ENCODE measurements at regions not wholly inside any gene's neighbourhood (a gene's known extent, or its start where the extent isn't known, plus 50 kb on each side); places are given as distances from the start of the nearest gene placed in this dataset.

- H3K27ac ChIP-seq = no peak overlapping the region
- no peak for DNase-seq (ENCODE audit: low spot score)
- TF ChIP-seq, protein P1, sequence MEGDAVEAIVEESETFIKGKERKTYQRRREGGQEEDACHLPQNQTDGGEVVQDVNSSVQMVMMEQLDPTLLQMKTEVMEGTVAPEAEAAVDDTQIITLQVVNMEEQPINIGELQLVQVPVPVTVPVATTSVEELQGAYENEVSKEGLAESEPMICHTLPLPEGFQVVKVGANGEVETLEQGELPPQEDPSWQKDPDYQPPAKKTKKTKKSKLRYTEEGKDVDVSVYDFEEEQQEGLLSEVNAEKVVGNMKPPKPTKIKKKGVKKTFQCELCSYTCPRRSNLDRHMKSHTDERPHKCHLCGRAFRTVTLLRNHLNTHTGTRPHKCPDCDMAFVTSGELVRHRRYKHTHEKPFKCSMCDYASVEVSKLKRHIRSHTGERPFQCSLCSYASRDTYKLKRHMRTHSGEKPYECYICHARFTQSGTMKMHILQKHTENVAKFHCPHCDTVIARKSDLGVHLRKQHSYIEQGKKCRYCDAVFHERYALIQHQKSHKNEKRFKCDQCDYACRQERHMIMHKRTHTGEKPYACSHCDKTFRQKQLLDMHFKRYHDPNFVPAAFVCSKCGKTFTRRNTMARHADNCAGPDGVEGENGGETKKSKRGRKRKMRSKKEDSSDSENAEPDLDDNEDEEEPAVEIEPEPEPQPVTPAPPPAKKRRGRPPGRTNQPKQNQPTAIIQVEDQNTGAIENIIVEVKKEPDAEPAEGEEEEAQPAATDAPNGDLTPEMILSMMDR (IDR thresholded peaks at IDR 0.05) = no peak
These were observed 188.8 kb upstream of the LINC00305 start for GRCh38 chr18:64337673-64338072.

DNA sequence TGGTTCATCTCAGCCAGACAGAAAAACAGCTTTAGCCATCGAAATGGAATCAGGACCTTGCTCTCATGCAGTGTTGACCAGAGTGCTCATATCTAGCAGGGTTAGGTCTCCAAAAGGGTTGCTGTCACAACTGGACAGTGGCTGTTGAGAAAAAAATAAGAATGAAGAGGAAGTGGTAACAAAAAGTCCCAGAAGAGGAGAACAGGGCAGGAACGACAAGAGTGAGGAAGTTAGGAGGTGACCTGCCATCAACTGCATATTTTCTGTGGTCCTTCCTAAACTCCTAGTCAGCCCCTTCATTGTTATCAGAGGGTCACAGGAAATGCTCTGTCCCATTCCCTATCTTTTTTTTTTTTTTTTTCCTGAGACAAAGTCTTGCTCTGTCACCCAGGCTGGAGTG is 188.1 kb upstream of the LINC00305 start:
- DNase-seq (ENCODE audit: low spot score) = no peak
- TF ChIP-seq, protein P1 (IDR thresholded peaks at IDR 0.05) = no peak
- no peak overlapping the region for H3K27ac ChIP-seq
- H3K4me3 ChIP-seq = no peak overlapping the region

More at GRCh38 chr18:64337673-64338072, 188.8 kb upstream of the LINC00305 start:
- no peak overlapping the region for H3K4me3 ChIP-seq

- no peak for DNase-seq (ENCODE audit: low spot score)
- no peak overlapping the region for H3K4me3 ChIP-seq
- TF ChIP-seq, protein P1 (IDR thresholded peaks at IDR 0.05) = no peak
- H3K27ac ChIP-seq = no peak overlapping the region
These were observed 185.9 kb upstream of the LINC00305 start for GRCh38 chr18:64334748-64335147.

- no peak for DNase-seq (ENCODE audit: low spot score)
- TF ChIP-seq, protein P1 (IDR thresholded peaks at IDR 0.05) = no peak
- Histone ChIP-seq H3K27ac (no peak overlapping the region), H3K4me3 (no peak overlapping the region)
These were observed 184.7 kb upstream of the LINC00305 start for GRCh38 chr18:64333584-64333983.

- no peak for DNase-seq (ENCODE audit: low spot score)
- H3K4me3 ChIP-seq = no peak overlapping the region
- TF ChIP-seq, protein P1 (IDR thresholded peaks at IDR 0.05) = no peak
- H3K27ac ChIP-seq = no peak overlapping the region
These were observed 183.9 kb upstream of the LINC00305 start for GRCh38 chr18:64332835-64333234.

- TF ChIP-seq, protein P1 (IDR thresholded peaks at IDR 0.05) = no peak
- DNase-seq (ENCODE audit: low spot score) = no peak
These were observed 182.5 kb upstream of the LINC00305 start for GRCh38 chr18:64331419-64331818.

DNA sequence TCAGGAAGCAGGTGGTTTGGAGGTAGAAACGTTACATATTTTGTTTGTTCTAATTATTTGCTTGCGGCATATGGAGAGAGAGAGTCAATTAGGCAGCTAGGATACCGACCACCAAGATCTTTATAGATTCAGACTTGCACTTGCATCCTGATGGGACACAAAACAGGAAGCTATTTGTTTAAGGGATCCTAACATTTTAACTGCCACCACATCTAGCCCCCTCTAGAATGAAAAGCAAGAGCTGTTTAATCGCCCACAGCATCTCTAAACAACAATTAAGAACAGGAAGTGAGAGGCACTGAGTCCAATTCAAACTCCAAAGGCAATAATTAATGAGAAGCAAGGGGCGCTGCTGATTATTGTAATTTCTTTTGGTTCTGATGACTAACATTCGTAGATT is 182.0 kb upstream of the LINC00305 start:
- H3K4me3 ChIP-seq = no peak overlapping the region
- TF ChIP-seq, protein P1 (IDR thresholded peaks at IDR 0.05) = no peak
- H3K27ac ChIP-seq = no peak overlapping the region
- DNase-seq (ENCODE audit: low spot score) = no peak

More at GRCh38 chr18:64331419-64331818, 182.5 kb upstream of the LINC00305 start:
- H3K4me3 ChIP-seq = no peak overlapping the region
- no peak overlapping the region for H3K27ac ChIP-seq

Data from coronary artery (tissue), 2 donors.